ENCODE measurements at regions not wholly inside any gene's neighbourhood (a gene's known extent, or its start where the extent isn't known, plus 50 kb on each side); places are given as distances from the start of the nearest gene placed in this dataset.
"Not testable (repeated sequence)": the region's sequence is repeated elsewhere in the genome, so short reads cannot be mapped to it uniquely, and the experiment has no call there.

DNA sequence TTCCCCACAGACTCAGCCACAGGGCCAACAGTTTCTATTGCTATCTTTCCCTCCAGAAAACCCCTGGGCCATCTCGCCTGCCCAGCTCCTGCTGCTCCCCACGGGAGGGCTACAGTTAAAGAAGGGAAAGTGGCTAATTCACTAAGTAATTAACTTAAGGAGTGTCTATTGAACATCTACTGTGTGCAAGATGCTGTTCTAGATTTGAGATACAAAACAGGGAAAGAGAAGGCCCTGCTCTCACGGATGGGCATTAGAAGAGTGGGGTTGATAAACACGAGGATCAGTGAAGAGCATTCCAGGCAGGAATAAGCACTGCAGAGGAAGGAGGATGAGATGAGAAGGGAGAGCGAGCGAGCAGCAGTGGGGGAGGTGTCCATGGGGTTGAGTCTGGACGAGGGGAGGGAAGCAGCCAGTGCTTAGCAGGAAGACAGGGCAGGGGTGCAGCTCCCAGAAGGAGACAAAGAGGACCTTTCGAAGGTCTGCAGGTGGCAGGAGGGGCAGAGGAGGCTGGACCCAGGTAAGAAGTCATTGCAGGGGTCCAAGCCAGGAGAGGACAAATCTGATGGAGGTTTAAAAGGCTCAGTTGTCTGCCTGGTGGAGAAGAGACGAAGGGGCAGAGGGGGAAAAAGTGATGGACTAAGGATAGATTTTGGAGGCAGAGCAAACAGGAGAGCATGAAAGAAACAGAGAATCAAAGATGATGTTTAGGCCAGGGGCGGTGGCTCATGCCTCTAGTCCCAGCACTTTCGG, 64.7 kb downstream of the KLF15 start:
- DNase-seq, result no peak

DNA sequence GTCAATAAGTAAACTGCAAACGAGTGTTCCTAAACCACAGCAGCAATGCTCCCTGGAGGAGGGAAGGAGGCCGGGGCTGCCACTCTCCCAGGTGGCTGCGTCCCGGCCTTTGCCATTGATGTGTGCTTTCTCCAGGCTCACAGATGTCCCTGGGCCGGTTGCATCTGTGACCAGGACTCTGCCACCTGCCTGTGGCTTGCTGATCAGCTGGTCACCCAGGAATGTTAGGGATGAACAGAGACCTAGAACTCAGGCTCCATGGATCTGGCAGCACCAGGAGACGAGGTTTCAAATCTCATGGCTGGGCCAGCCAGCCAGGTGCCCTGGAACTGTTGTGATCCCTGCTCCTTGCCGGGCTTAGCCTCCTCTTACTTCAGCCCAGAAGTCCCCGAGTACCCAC, 65.7 kb downstream of the KLF15 start:
- no peak for DNase-seq

DNA sequence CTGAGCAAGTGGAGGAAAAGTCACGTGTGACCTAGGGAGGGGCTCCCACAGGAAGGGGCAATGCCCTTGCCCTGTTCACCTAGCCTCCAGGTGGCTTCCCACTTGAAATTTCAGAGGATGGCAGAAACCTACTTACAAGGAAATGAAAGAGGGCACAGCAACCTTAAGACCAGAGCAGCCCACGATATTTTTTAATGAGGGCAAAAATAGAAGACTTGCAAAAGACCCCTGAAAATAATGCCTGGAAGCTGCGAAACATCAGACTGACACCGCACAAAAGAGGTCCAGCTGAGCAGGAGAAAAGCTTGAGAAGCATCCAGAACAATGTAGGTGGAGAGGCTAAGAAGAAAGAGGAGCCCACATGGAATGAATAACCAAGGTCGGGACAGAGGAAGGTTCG, 66.1 kb downstream of the KLF15 start:
- no peak for DNase-seq

DNA sequence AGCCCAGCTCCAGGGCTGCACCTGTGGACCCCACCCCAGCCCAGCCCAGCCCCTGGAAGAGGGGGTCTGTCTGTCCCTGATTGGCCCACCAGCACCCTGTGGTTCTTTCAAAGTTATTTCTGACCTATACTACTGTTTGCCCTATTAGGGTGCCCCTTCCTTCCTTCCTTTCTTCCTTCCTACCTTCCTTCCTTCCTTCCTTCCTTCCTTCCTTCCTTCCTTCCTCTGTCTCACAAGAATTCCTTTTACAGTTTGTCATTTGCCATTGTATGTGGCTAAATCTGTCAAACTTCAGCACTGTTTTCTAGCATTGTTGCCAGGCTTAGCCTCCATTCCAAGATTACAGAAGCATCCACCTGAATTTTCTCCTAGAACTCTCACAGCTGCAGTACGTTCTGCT, 66.9 kb downstream of the KLF15 start:
- DNase-seq, result no peak

DNA sequence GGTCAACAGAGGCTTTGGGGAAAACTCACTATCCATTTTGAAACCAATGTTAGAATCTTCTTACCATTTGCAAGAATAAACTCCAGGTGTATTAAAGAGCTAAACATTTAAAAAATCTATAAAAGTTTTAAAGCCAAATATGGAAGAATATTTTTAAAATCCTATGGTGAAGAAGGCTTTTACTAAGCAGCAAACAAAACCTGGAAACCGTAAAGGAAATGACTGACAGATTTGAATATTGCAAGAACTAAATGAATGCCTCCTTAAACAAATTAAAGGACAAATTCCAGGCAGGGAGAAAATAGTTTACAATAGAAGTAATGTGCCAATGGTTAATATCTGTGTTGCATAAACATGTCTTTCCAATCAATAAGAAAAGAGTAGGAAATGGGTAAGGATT, 68.1 kb downstream of the KLF15 start:
- no peak for DNase-seq

DNA sequence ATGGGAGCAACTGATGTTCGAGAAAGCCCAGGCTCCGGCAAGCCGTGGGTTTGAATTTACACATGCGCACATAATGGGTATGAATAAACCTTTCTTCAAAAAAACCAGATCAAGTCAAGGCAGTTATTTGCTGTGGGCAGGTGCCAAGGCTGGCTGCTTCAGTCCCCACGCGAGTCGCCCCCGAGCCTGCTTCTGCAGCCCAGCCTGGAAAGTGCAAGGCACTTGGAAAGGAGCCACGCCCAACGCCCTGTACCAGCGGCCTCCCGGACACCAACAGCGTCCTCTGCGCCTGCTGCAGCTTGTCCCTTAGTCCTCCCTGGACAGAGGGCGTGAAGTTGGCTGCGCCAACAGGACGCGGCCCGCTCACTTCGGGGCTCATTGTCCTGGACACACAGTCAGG, 68.9 kb downstream of the KLF15 start:
- DNase-seq, result no peak

DNA sequence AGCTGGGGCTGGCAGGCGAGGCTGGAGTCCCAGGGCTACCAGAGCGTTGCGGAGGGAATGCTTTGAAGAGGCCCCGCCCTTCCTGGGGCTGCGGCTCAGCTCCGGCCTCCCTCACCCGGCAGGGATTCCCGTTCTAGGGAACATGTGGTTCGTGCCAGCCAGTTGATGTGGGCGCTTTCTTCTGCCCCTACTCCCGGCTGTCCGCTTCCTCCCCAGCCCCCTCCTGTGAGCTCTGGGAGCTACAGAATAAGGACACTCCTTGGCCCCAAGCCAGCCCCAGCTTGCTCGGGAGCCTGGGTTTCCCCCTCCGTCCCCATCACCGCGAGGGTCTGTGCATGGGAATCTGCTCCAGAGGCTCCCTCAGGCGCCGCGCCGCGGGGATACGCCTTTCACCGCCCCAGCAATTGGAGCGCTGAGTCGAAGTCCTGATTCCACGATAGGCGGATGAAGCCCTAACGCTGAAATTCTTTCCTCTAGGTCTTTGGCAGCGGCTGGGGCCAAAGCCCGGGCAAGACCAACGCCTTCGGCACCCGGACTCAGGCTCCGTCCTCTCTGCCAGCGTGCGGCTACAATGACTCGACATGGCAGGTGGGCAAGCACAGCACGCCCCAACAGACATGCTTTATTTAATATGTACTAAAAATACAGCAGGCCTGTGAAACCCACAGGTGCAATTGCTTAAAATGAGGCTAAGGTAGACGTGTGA, 69.5 kb downstream of the KLF15 start:
- DNase-seq, result peak; percentile 9

DNA sequence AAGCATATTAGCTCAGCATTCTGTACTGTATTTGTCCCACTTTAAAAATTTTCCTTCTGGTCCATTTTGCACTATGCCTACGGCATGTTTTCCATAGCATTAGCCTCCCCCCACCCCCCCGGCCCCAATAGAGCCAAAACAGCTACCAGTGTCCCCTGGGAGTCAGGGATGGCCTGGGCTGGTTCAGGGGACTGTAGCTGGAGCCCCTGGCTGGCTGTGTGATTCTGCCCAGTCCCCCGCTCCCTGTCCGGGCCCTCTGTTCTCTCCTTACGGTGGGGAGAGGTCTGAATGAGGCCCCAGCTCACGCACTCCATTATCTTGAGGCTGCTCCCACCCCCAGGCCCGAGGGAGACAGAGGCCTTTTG, 70.1 kb downstream of the KLF15 start:
- no peak for DNase-seq

DNA sequence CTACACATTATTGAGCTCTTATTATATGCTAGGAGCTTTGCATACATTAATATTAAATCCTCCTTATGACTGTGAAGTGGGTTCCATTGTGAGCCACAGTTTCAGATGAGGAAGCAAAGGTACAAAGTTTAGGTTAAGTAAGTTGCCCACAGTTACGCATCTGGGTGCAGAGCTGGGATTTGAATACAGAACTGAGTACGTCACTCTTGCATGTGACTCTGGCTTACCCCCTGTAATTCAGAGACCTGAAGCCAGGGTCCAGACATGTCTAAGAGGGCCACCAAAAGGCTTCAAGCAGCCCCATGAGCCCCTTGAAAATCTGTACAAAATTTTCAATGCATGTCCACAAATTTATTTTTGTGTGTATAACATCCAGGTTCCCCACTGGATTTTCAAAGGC, 71.8 kb downstream of the KLF15 start:
- no peak for DNase-seq

DNA sequence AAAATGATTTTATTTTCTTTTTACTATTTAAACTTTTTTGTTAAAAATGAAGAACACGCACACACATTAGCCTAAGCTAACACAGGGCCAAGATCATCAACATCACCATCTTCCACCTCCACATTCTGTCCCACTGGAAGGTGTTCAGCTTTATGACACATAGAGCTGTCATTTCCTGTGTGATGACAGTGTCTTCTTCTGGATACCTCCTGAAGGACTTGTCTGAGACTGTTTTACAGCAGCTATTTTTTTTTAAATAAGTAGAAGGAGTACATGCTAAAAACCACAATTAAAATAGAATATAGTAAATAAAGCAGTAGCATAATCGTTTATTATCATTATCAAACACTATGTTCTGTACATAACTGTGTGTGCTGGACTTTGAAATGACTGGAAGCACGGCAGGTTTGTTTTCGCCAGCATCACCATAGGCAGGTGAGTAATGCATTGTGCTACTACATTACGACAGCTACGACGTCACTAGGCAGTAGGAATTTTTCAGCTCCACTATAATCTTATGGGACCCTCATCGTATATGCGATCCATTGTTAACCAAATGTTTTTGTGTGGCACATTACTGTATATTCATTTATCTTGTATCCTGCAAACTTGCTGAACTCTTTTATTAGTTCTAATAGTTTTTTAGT, 72.8 kb downstream of the KLF15 start:
- DNase-seq, result no peak

DNA sequence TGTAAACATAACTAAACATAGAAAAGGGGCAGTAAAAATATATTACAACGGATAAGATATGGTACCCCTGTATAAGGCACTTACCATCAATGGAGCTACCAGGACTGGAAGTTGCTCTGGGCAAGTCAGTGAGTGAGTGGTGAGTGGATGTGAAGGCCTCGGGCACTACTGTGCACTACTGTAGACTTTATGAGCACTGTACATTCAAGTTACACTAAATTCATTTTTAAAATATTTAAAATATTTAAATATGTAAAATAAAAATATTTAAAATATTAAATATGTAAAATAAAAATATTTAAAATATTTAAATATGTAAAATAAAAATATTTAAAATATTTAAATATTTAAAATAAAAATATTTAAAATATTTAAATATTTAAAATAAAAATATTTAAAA, 73.6 kb downstream of the KLF15 start:
- not testable (repeated sequence) for DNase-seq

DNA sequence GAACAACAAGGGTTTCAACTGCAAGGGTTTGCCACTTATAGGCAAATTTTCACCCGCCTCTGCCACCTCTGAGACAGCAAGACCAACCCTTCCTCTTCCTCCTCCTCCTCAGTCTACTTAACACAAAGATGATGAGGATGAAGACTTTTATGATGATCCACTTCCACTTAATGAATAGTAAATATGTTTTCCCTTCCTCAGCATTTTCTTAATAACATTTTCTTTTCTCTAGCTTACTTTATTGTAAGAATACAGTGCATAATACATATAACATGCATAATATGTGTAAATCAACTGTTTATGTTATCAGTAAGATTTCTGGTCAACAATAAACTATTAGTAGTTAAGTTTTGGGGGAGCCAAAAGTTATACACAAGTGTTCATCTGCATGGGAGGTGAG, 77.4 kb downstream of the KLF15 start:
- no peak for DNase-seq

DNA sequence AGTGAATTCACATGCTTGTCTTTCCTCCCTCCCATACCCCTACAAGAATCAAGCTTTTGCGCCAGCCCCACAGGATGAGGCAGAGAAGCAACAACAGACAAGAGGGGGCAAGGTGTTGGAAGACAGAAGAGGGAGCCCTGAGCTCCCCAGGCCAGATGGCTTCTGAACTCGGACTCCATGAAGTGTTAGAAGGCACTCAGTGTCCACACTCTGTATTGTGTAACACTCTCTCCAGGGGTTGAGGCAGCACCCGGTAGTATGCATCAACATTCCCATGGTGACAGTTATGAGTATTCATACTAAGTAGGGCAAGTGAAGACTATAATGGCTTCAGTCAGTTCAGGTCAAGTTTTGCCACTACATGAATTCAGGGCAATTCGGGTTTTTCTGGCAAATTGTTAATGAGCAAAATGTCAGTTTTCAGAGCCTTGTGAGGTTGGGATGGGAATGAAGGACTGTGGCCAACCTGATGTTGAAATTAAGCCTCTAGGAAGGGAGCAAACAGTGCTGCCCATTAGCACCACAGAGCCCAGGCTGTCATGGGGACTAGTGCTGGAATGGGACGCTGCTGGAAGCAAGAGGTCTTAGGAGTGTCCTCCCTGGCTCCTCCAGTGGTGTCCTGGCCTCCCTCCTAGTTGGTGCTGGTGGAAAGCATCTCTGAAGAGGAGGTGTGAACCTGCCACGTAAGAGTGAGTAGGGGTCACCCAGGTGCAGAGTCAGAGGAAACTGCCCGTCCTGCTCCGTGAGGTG, 79.4 kb downstream of the KLF15 start:
- no peak for DNase-seq

DNA sequence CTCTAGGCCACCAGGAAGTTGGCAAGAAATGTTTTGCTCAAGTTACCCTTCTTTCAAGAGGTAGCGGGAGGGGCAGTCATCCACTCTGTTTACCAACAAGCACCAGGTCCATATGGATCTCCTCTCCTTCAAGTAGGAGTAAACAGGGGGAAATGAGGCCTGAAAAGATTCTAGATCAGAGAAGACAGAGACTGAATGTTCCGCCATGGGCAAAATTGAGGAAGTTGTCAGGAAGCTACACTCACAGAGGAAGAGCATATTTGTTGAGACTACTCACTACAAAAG, 81.6 kb downstream of the KLF15 start:
- no peak for DNase-seq

DNA sequence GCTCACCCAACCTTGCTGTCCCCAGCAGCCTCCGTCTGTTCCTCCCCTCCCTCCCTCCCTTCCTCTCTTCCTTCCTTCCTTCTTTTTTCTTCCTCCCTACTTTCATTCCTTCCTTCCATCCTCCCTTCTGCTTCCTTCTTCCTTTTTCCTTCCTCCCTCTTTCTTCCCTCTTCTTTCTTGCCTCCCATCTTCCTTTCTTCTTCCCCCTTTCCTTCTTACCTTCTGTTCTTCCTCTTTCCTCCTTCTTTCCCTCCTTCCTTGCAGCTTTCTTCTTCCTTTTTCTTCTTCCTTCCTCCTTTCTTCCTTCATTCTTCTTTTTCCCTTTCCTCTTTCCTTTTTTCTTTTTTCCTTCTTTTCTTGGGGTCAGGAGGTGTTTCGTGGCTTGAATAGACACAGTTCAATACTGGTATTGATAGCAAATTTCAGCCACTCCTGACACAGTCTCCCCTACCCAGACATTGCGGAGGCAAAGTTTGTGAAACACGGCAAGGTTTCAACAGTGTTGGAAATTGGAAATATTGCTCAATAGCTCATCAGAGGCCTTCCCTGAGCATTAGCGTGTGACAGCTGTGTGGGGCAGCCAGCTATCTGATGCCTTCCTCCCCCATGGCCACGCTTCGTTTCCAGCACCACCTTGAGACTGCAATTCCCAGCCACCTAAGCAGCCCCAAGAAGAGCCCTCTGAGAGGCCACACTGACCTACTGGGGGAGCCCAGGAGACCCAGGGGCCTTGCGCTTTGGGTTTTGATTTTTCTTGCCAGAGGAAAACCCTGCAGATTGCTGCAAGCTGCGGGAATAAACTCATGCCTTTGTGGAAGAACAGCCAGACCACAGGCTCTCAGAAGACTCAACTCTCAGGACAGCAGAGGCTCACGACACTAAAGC, 82.2 kb downstream of the KLF15 start:
- no peak for DNase-seq

DNA sequence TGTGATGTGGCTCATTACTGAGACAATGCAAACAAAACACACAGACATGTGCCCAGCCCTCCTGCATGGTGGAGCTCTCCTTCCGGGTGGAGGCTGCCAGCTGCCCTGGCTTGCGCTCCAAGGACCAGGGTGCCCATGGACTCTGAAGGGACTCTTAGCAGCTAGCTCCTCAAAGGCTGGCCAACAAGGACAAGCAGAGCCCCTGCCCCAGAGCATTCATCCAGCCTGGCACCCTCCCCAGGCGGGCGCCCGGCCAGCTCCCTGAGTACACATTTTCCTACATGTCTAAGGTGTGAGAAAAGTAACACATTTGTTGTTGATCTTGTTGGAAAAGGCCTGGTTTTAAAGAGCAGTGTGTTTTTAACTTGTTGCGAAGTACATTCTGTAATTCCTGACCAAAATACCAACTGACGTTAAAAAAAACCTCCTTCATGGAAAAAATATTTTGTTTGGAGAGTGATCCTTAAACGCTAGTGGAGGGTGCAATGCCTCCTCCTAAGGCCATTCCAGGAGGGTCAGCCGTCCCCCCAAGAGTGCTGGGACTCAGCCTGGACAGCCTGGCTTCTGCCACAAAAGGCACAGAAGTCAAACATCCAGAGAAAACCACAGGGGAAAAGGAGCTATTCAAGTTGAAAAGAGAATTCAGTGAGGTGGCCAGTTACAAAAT, 86.9 kb downstream of the KLF15 start:
- peak; percentile 3 for DNase-seq

DNA sequence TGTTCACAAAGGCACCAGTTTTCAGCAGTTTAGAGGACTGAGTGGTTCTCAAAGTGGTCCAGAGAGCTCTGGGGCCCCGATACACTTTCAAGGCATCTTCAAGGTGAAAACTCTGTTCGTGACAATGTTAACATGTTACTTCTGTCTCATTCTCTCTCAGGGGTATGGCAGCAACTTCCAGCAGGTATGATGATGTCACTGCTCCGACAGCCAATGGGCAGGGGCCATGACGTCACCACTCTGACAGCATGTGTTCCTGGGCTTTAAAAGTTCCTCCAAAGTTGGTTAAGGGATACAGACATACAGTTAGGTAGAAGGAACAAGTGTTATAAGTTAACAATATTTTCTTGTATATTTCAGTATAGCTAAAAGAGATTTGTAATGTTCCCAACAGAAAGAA, 87.9 kb downstream of the KLF15 start:
- no peak for DNase-seq

DNA sequence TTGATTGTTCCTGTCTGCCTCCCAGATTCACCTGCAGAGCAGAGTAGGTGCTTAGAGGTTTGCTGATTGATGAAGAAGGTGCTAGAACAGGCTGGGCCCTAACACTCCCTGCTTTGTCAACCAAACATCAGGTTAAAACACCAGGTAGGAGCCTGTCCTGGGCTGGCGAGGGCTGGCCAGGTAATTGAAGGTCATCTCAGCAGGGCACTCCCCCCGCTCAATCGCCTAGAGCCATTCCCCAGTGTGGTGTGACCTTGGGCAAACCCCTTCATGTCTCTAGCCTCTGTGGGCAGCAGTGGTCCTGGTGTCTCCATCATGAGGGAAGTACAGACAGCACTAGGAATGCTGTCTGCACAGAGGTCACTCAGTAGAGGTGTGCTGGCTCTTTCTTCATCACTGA, 88.3 kb downstream of the KLF15 start:
- DNase-seq, result peak; percentile 6

DNA sequence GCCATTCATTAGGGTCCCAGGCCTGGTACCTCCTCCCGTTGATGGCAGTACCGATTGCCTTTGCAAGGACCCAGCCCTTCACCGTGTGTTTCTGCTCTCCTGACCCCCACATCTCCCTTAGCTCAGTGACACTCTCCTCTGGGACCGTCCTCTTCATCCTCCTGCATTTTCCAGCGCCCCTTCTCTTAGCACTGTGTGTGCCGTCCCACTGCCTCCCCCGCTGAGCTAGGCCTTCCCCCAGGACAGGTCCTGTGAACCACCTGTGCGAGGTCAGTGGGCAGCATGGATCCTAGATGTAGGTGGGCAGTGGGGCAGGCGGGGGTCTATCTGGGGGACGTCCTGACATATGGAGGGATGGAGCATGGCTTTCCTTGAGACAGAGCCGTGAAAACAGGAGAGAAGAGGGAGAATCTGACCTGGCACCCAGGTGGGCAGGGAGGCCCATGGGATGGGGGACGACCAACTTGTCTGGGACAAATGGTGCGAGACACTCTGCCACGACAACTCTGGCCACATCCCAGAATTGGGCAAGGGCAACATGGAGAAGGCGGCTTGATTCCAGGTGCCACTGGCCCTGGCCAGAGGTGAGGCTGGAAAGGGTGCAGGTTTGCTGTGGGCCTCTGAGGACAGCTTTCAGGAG, 87.7 kb upstream of the ALDH1L1 start:
- DNase-seq, result no peak

DNA sequence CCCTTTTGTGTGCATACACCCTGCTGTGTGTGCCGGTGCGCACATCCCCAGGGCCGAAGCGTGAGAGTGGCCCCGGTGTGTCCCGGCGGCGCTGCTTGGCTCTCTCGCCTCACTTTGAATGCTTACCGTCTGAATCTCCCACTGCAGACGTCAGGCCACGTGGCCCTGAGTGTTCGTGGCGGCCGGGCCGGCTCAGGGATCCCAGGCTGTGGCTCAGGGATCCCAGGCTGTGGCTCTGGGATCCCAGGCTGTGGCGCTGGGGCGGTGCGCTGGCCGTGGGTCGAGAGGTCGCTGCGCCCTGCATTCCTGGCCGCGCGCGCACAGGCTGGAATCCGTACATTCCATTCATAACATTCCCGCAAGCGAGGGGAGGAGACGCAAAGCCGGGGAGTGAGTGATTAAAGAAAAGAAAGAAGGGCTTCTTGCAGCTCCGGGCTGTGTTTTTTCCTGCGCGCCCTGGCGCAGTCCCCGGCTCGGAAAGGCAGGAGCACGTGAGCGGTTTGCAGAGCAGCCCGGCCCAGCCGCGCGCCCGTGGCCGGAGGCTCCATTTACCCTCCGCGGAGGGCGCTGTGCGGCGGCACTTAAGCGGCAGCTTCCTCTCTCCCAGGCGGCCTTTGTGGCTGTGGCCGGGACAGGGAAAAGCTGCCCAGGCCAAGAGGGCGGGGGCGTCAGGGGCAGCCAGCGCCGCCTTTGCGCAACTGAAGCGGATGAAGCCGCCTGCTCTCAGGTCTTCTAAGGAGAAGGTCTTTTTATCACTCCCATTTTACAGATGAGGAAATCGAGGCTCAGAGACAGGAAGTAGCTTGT, 87.0 kb upstream of the ALDH1L1 start:
- peak; percentile 4 for DNase-seq

DNA sequence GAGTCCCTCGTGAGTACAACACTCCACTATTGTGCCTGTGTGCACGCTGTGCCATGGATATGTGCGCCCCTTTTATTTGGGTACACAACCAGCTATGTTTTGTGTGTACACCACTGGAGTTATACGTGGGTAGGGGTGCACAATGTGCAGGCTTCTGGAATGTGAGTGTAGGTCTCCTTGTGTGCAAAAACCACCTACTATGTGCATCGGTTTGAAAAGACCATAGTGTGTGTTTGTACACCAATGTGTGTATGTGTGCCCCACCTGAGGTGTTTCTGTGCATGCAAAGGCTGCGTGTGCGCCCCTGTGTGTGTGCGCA, 86.4 kb upstream of the ALDH1L1 start:
- no peak for DNase-seq

All from NCI-H69 (cell line).